SU-DHL-6 (cell line): ENCODE measurements at regions not wholly inside any gene's neighbourhood (a gene's known extent, or its start where the extent isn't known, plus 50 kb on each side); places are given as distances from the start of the nearest gene placed in this dataset.

Experiments
- EZH2phosphoT487 ChIP-seq: fragments of 200-600 bp; sonication (generic), shearing (Covaris generic); conservative IDR thresholded peaks from 2 replicates; pipeline ENCODE4 v1.6.1; 2018; ENCODE audit warnings: mild to moderate bottlenecking, antibody characterized with exemption, low read length, moderate library complexity, mixed read lengths
- TF ChIP-seq, protein P1 (sequence below): fragments of 200-600 bp; sonication (generic); IDR thresholded peaks from one replicate; pipeline ENCODE4 v1.5.1; 2017; ENCODE audit warnings: antibody characterized with exemption, mild to moderate bottlenecking, low read length, moderate library complexity; ENCODE audit not compliant: insufficient read depth, poor library complexity, severe bottlenecking

GRCh38 chr17:36779550-36779949 lies 157.7 kb upstream of the LHX1 start:
- TF ChIP-seq, protein P1, sequence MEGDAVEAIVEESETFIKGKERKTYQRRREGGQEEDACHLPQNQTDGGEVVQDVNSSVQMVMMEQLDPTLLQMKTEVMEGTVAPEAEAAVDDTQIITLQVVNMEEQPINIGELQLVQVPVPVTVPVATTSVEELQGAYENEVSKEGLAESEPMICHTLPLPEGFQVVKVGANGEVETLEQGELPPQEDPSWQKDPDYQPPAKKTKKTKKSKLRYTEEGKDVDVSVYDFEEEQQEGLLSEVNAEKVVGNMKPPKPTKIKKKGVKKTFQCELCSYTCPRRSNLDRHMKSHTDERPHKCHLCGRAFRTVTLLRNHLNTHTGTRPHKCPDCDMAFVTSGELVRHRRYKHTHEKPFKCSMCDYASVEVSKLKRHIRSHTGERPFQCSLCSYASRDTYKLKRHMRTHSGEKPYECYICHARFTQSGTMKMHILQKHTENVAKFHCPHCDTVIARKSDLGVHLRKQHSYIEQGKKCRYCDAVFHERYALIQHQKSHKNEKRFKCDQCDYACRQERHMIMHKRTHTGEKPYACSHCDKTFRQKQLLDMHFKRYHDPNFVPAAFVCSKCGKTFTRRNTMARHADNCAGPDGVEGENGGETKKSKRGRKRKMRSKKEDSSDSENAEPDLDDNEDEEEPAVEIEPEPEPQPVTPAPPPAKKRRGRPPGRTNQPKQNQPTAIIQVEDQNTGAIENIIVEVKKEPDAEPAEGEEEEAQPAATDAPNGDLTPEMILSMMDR, result no peak
- TF ChIP-seq EZH2phosphoT487, result no peak
